Vagina (tissue), 2 donors: ENCODE measurements at regions not wholly inside any gene's neighbourhood (a gene's known extent, or its start where the extent isn't known, plus 50 kb on each side); places are given as distances from the start of the nearest gene placed in this dataset.

ENCODE experiments used
- CTCF ChIP-seq, 3 experiments: fragments of 450-650 bp in 2 of 3; fragments of 200-600 bp in 1 of 3; sonication (generic) in 1 of 3; IDR thresholded peaks; one replicate each; pipeline ENCODE4 v1.5.1; 2017 to 2019; ENCODE audit warnings: antibody characterized with exemption in 3 of 3, mild to moderate bottlenecking in 2 of 3, moderate library complexity in 2 of 3
- POLR2A ChIP-seq, 2 donors: fragments of 450-650 bp; IDR thresholded peaks; one replicate each; pipeline ENCODE4 v1.6.1; 2017; ENCODE audit warnings: antibody characterized with exemption in 2 of 2, mild to moderate bottlenecking in 2 of 2, moderate library complexity in 2 of 2

- no peak for TF ChIP-seq CTCF (IDR thresholded peaks at IDR 0.05)
- TF ChIP-seq POLR2A (IDR thresholded peaks at IDR 0.05), result no peak
Observed at GRCh38 chr4:49217492-49217891, 231.4 kb downstream of the CWH43 start.
